ENCODE measurements at regions not wholly inside any gene's neighbourhood (a gene's known extent, or its start where the extent isn't known, plus 50 kb on each side); places are given as distances from the start of the nearest gene placed in this dataset.
"Not testable (repeated sequence)": the region's sequence is repeated elsewhere in the genome, so short reads cannot be mapped to it uniquely, and the experiment has no call there.

GRCh38 chr12:75751769-75752471, 240.5 kb upstream of the KRR1 start:
- no peak for DNase-seq

DNA sequence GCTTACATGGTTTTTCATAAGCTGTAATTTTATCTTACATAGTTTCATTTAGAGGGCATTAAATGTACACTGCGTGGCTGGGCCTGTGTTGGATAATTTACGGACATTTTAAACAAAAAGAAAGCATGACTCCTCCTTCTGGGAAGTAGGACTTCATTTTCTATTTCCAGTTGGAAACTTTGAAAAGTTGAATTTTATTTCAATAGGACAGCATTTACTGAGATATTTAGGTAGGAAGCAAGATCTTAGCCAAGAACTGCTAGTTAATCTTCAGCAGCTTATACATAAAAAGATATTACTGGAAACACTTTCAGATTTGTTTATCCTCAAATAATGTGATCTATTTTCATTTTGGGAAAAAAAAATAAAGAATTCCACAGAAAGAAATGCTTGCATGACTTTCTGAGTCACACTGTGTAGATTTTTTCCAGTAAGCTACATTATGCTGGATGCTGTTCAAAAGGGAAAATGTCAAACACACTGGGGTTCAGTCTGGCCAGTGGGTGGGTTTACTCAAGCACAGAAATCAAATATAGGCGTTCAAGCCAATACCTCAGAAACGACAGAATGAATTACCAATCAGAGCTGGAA, 239.4 kb upstream of the KRR1 start:
- DNase-seq, result peak; percentile 53

- DNase-seq, result not testable (repeated sequence)
Observed at GRCh38 chr12:75748990-75749389, 237.6 kb upstream of the KRR1 start.

DNA sequence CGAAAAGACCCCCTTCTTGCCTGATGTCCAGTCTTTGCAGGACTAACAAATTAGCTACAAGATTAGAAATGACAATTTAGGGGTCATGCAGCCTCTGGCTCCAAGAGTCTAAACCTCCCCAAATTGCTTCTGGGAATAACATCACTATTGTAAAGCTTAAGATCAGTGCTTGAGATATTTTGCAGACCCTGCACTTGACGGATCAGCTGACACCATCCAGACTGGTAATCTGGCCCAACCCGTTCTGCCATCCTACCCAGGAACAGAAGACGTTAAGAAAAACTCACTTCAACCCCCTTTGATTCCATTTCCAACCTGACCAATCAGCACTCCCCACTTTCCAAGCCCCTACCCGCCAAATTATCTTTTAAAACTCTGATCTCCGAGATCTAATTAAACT, 236.7 kb upstream of the KRR1 start:
- no peak for DNase-seq

DNA sequence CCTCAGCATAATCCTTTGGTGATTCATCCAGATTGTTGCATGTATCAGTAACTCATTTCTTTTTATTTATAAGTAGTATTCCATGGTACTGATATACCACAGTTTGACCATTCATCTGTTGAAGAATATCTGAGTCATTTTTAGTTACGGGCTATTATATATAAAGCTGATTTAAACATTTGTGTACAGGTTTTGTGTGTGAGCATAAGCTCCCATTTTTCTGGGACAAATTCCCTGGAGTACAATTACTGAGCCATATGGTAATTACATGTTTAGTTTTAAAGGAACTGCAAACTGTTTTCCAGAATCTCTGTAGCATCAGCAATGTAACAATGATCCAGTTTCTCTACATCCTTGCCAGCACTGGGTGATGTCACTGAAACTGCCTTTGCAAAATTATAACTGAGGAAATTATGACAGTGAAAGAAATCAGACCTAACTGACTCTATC, 236.2 kb upstream of the KRR1 start:
- no peak for DNase-seq

DNA sequence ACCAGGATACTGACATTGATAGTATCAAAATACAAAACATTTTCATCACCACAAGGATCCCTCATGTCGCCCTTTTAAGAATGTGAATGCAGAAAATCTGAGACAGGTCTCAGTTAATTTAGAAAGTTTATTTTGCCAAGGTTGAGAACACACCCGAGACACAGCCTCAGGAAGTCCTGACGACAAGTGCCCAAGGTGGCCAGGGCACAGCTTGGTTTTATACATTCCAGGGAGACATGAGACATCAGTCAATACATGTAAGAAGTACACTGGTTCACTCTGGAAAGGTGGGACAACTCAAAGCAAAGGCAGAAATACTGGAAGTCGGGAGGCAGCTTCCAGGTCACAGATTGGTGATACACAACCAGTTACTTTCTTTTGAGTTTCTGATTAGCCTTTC, 235.2 kb upstream of the KRR1 start:
- no peak for DNase-seq

GRCh38 chr12:75744607-75745256, 233.3 kb upstream of the KRR1 start:
- DNase-seq, result no peak

GRCh38 chr12:75742961-75743360, 231.6 kb upstream of the KRR1 start:
- no peak for DNase-seq

- DNase-seq, result no peak
Observed at GRCh38 chr12:75742048-75742447, 230.6 kb upstream of the KRR1 start.

- no peak for DNase-seq
Observed at GRCh38 chr12:75739912-75740311, 228.5 kb upstream of the KRR1 start.

GRCh38 chr12:75739098-75739497, 227.7 kb upstream of the KRR1 start:
- not testable (repeated sequence) for DNase-seq

DNA sequence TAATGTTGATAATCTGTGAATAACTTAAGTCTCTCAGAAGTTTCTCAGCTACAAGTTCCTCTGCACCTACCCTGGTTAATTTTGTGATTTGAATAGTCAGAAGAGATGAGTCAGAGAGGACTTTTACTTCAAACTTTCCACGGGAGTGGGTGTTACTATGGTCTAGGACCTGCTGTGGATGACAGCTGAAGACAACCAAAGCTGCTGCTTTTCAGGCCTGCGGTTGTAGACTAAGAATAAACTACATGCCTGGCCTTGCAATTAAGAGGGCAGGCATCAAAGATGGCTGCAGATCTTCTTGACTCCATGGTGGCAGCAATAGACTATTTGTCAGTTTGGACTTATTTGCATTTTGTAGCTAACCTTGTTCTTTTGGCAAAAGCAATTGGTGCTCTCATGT, 227.1 kb upstream of the KRR1 start:
- no peak for DNase-seq

DNA sequence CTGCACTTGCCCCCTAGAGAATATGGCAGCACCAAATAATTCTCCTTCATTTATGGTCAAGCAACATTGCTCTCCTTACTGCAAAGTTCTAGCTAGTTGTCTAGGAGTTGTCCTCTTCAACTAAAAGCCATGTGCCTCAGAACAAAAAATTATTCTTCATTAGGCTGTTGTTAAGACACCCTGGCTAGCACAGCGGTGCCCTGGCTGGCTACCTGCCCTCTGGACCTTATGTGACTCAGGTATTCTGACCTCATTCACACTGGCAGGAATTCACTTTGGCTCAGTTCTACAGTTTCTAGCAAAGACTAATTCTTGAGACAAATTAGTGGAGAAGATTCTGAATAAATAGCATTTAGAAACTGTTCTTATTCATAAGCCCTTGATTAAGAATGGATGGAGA, 224.4 kb upstream of the KRR1 start:
- no peak for DNase-seq

GRCh38 chr12:75728826-75729225, 217.4 kb upstream of the KRR1 start:
- DNase-seq, result no peak

- no peak for DNase-seq
Observed at GRCh38 chr12:75727577-75727976, 216.2 kb upstream of the KRR1 start.

DNA sequence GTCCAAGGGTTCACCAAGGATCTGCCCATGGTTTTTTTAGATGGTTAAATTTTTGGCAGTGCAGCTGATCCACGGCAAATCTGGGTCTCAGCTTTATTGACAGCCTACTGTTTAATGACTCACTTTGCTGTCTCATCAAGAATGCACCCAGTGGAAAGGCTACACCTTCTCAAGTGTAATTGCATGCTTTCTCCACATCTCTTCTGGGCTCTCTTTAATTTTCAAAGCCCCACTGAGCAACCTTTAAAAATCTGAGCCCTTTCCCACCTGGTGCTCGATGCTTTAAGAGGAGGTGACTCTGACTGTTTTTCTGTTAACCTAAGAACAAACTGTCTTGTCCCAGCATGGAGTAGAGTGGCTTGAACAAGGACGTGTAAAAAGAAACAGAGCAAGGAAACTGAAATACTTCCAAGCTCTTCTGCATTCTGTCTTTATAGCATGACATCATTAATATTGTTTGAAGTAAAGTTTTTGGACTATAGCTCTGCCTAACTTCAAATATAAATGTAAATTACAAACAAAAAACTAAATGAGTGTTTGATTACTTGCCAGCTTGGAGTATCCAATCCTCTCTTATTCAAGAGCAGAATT, 214.2 kb upstream of the KRR1 start:
- DNase-seq, result no peak

DNA sequence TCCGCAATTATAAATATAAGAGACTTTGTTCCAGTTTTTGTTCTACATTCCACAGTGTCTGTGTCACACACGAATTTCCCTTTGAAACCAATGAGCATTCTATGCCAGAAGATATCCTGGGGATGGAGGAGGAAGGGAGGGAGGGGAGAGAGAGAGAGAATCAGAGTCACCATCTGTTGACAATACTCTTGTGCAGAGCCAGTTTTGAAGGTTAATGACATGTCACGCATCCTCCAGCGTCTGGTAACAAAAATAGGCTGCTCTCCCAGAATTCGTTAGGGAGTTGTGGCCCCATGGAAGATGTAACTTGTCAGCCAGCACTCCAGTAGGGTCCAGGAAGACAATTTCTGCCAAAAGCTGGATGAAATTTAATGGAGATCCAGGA, 213.5 kb upstream of the KRR1 start:
- DNase-seq, result peak; percentile 60

GRCh38 chr12:75724307-75724927, 213.0 kb upstream of the KRR1 start:
- DNase-seq, result no peak

DNA sequence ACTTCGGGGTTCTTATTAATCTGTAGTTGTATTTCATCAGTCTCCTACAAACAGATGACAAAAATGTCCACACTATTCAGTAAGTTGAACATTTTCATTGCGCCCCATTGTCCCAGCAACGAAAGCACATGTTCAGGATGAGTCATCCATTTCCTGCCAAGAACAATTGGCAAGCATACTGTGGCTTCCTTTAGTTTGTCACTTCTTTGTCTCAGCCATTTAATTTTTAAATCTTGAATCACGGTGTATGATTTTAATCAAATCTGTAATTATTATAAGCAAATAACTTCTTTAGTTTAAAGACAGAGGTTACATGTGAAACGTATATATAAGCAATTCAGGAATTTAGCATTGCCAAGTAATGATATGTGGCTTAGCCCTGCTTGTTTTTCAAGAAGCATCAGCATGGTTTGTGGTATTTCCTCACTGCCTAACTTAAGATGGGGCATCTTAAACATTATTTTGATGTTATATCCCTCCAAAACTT, 211.3 kb upstream of the KRR1 start:
- DNase-seq, result peak; percentile 62

- no peak for DNase-seq
Observed at GRCh38 chr12:75721796-75722195, 210.4 kb upstream of the KRR1 start.

DNA sequence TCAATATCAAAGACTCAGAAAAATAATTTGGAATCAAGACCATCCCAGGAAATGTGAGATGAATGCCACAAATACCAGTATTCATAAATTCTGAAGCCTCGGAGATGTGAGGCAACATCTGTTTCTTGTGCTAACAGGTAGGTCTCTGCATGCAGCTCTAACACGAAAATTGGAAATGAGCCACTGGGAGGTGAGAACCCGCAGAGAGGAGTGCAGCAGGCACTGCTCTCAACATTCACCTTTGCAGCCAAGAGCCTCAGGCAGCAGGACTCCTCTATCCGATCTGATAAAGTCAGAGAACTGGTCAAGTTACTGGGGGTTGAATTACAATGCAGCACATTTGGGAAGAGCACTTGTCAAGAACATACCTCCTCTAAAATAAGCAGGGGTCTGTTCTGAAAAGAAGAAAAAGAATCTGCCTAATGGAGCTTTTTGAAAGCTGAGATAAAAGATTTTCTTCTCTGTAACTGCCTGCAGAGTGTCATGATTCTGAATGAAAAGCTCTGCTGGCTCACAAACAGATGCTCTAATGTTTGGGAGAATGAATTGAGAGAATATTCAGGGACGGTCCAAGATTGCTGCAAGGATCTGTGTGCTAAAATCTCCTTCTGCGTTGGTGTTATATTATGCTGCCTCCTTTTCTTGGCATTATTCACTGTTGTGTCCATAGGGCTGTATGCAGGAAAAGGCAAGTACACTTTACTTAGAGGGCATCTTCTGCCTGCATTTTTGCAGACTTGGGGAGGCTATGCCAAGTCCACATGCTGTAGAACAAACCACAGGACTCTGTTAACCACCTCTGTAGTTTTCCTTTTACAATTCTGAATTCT, 209.6 kb upstream of the KRR1 start:
- no peak for DNase-seq

DNA sequence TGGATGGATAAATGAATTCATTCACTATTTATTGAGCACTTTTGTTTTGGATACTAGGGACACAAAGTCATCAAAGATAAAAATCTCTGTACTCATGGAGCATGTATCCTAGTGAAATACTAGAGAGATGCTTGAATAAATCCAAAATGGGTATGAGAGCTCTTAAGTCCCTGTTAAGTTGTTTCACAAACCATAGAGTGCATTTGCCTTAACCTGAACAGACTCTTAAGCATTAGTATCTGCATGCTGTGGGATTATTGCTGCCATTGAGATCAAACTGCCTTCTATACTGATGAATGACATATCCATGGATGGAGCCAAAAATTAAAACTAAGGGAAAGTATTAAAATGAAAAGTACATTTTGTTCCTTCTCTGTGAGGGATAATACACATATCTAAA, 206.5 kb upstream of the KRR1 start:
- no peak for DNase-seq

Data from amniotic stem cell (primary cell).